Gastroesophageal sphincter (tissue), 4 donors: ENCODE measurements at regions not wholly inside any gene's neighbourhood (a gene's known extent, or its start where the extent isn't known, plus 50 kb on each side); places are given as distances from the start of the nearest gene placed in this dataset.

ENCODE experiments used
- ATAC-seq: fragments of 150-250 bp; one replicate; pipeline ENCODE4 v1.9.1; 2016; ENCODE audit warnings: mild to moderate bottlenecking, moderate library complexity
- H3K27ac ChIP-seq, 4 donors: fragments of 200-600 bp; sonication (generic) in 3 of 4; 1 replicate in 3 of 4; 2 replicates in 1 of 4; pipeline ENCODE4 v1.5.1; 2016 to 2019
- H3K27me3 ChIP-seq: fragments of 200-600 bp; sonication (generic); one replicate; pipeline ENCODE4 v1.5.1; 2019
- H3K36me3 ChIP-seq, 2 donors: fragments of 200-600 bp; sonication (generic); one replicate each; pipeline ENCODE4 v1.5.1; 2019; ENCODE audit warnings: control low read depth in 1 of 2
- H3K4me1 ChIP-seq, 3 donors: fragments of 200-600 bp; sonication (generic); 1 replicate in 2 of 3; 2 replicates in 1 of 3; pipeline ENCODE4 v1.5.1; 2016 to 2019; ENCODE audit warnings: control low read depth in 2 of 3
- H3K4me3 ChIP-seq, 2 donors: fragments of 200-600 bp; sonication (generic); one replicate each; pipeline ENCODE4 v1.5.1; 2019; ENCODE audit warnings: mild to moderate bottlenecking in 1 of 2, moderate library complexity in 1 of 2
- H3K9me3 ChIP-seq, 3 donors: fragments of 200-600 bp; sonication (generic); one replicate each; pipeline ENCODE4 v1.5.1; 2017 to 2019; ENCODE audit warnings: control low read depth in 2 of 3
- EP300 ChIP-seq: sonication (generic); formaldehyde crosslinking; IDR thresholded peaks from one replicate; pipeline ENCODE4 v1.6.1; 2017; ENCODE audit warnings: antibody characterized with exemption, mild to moderate bottlenecking
- POLR2A ChIP-seq, 2 donors: fragments of 450-650 bp; IDR thresholded peaks; one replicate each; pipeline ENCODE4 v1.6.1; 2017; ENCODE audit warnings: antibody characterized with exemption in 2 of 2, mild to moderate bottlenecking in 2 of 2, moderate library complexity in 1 of 2
- POLR2AphosphoS5 ChIP-seq: sonication (generic); formaldehyde crosslinking; IDR thresholded peaks from one replicate; pipeline ENCODE4 v1.6.1; 2017; ENCODE audit warnings: antibody characterized with exemption
- WGBS, 2 donors: methylation state at CpG; one replicate each; pipeline ENCODE4 v1.1.5; 2018; ENCODE audit warnings: low coverage in 1 of 2; 5-methylcytosine and 5-hydroxymethylcytosine counted together
- TF ChIP-seq, protein P1 (sequence below), 4 experiments: fragments of 200-600 bp in 2 of 4; fragments of 450-650 bp in 2 of 4; sonication (generic) in 1 of 4; IDR thresholded peaks; one replicate each; pipeline ENCODE4 v1.5.1; 2017 to 2019; ENCODE audit warnings: antibody characterized with exemption in 4 of 4, mild to moderate bottlenecking in 2 of 4, moderate library complexity in 2 of 4

DNA sequence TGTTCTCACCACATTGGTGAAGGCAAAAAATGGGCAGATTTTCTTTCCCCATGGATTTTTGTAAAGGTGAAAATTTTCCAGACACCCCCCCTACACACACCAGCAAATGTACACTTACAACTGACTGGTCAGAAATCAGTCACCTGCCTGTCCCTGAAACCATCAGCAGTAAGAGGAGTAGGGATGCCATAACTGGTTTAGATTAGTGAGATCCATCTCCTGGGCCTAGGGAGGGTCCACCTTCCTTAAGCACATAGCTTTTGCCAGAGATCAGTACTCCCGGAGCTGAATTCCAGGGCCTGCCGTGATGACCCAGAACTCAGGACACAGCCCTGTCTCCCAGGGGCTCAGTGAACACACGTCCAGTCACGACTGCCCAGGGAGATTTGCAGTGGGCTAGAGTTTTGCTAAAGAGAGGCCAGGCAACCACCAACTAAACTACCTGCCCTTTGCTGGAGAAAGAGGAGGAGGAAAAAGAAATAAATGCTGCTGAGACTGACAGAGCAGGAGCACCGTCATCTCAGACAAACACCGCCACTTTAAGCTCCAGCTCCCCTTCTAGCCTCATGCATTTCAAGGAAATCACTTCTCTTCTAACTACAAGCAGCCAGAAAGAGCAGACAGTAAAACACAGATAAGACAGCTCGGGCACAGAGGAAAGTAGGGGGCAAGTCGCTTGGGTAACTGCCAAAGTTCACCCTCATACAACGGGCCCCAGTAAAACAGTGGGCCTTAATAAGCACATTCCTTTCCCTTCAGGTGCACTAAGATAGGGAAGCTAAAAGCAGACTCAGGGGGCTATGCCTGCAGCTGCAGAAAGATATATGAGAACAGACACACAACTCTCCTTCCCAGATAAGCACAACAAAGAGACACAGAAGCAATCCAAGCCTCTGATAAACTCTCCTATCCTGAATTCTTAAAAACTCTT is 82.6 kb upstream of the SPTLC3 start:
- WGBS, 2 donors, result 38 to 75% methylated on average over 4 to 7 of the region's 9 CpGs
- no peak for TF ChIP-seq POLR2A (IDR thresholded peaks at IDR 0.05)
- no peak for TF ChIP-seq POLR2AphosphoS5
- TF ChIP-seq, protein P1, sequence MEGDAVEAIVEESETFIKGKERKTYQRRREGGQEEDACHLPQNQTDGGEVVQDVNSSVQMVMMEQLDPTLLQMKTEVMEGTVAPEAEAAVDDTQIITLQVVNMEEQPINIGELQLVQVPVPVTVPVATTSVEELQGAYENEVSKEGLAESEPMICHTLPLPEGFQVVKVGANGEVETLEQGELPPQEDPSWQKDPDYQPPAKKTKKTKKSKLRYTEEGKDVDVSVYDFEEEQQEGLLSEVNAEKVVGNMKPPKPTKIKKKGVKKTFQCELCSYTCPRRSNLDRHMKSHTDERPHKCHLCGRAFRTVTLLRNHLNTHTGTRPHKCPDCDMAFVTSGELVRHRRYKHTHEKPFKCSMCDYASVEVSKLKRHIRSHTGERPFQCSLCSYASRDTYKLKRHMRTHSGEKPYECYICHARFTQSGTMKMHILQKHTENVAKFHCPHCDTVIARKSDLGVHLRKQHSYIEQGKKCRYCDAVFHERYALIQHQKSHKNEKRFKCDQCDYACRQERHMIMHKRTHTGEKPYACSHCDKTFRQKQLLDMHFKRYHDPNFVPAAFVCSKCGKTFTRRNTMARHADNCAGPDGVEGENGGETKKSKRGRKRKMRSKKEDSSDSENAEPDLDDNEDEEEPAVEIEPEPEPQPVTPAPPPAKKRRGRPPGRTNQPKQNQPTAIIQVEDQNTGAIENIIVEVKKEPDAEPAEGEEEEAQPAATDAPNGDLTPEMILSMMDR (IDR thresholded peaks at IDR 0.05), result no peak
- TF ChIP-seq EP300, result no peak
- Histone ChIP-seq H3K36me3 (no peaks in the 10 kb centered on the region), H3K4me3 (no peak overlapping the region), H3K9me3 (peaks cover 0 to 10% (median 0%) of the 10 kb centered on the region in 3 donors), H3K27me3 (peaks cover 12% of the 10 kb centered on the region), H3K27ac (no peak overlapping the region), H3K4me1 (no peaks in the 10 kb centered on the region)
- ATAC-seq, result no peak

DNA sequence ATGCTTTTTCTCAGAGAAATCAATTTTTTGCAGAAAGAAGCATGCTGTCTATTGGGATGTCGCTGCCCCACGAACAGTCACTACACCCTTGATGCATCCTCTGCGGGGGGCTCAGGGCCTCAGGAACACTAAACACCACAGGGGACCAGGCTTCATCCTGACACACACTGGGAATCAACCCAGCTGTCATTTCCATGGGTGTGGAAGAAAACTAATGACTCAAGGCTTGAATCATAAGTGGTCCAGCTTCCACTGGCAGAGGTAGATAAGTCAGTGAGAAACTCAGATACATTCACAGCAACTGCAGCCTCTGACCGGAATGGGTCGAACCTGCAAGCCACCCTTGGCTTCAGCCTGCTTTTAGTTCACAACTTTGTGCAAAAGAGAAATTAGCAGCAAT is 81.3 kb upstream of the SPTLC3 start:
- H3K9me3 ChIP-seq, result peaks cover 0 to 1% (median 0%) of the 10 kb centered on the region in 3 donors
- H3K4me3 ChIP-seq, result no peak overlapping the region
- no peak for ATAC-seq
- no peaks in the 10 kb centered on the region for H3K4me1 ChIP-seq
- H3K27me3 ChIP-seq, result peaks cover 3% of the 10 kb centered on the region
- WGBS, 2 donors, result 69 to 77% methylated on average over 4 to 5 of the region's 5 CpGs
- TF ChIP-seq POLR2A (IDR thresholded peaks at IDR 0.05) (no peak), EP300 (no peak), POLR2AphosphoS5 (no peak)
- TF ChIP-seq, protein P1 (IDR thresholded peaks at IDR 0.05), result no peak
- H3K36me3 ChIP-seq, result no peaks in the 10 kb centered on the region
- no peak overlapping the region for H3K27ac ChIP-seq

DNA sequence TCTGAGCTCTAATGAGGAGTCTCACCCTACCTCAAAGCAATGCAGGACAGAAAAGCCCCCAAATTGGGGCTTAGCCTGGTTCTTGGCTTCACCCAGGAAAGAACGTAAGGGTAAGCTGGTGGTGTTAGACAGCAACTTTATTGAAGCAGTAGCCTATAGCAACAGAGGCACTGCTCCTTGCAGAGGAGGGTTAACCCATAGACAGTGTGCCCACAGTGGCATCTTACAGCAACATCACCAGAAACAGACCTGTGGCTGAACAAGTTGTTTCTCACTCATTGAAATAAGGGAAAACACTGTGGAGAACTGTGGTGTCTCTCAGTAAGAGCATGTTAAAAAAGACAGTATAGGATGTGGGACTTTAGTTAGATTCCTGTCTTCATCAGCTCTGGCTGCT is 80.4 kb upstream of the SPTLC3 start:
- Histone ChIP-seq H3K4me3 (no peak overlapping the region), H3K36me3 (no peaks in the 10 kb centered on the region), H3K9me3 (no peaks in the 10 kb centered on the region), H3K27me3 (no peaks in the 10 kb centered on the region), H3K27ac (no peak overlapping the region), H3K4me1 (no peaks in the 10 kb centered on the region)
- WGBS, 2 donors, result 71% methylated on average over 1 of the region's 1 CpG; no CpG with 5 or more reads in 1 of the 2 donors
- ATAC-seq, result no peak
- TF ChIP-seq POLR2A (IDR thresholded peaks at IDR 0.05), result no peak
- TF ChIP-seq EP300, result no peak
- TF ChIP-seq, protein P1 (IDR thresholded peaks at IDR 0.05), result no peak
- TF ChIP-seq POLR2AphosphoS5, result no peak

DNA sequence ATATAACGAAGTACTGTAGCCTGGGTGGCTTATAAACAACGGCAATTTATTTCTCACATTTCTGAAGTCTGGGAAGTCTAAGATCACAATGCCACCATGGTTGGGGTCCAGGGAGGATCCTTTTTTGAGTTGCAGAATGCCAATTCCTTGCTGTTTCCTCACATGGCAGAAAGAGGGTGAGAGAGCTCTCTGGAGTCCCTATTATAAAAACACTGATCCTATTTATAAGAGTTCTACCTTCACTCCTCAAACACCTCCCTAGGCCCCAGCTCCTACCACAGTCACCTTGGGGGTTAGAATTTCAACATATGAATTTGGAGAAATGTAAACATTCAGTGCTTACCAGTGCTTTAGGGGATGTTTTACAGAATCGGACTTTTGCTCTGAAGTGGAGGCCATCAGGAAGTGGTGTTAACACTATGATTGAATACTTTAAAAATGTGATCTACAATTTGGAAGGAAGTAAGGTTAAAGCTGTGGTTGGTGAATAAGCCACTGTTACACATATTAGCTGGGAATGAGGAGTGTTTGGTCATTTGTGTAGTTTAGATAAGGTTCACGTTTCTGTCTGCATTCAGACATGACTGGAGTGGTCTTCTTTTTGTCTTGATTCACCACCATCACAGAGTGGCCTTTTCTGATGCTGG is 79.9 kb upstream of the SPTLC3 start:
- Histone ChIP-seq H3K4me1 (no peaks in the 10 kb centered on the region), H3K9me3 (no peaks in the 10 kb centered on the region), H3K27me3 (no peaks in the 10 kb centered on the region), H3K4me3 (no peak overlapping the region), H3K27ac (no peak overlapping the region), H3K36me3 (no peaks in the 10 kb centered on the region)
- no peak for TF ChIP-seq EP300
- TF ChIP-seq POLR2AphosphoS5, result no peak
- TF ChIP-seq, protein P1 (IDR thresholded peaks at IDR 0.05), result no peak
- no peak for TF ChIP-seq POLR2A (IDR thresholded peaks at IDR 0.05)
- no peak for ATAC-seq
- 65 to 75% methylated on average over 4 of the region's 4 CpGs for WGBS, 2 donors
